A673 (cell line): ENCODE measurements at regions not wholly inside any gene's neighbourhood (a gene's known extent, or its start where the extent isn't known, plus 50 kb on each side); places are given as distances from the start of the nearest gene placed in this dataset.

Source experiments
- BruUV-seq: library from RNA; stranded (reverse); fragments of 400-500 nt; replicated peaks from 2 replicates; lab custom pipeline; 2021; lab: Mats Ljungman, UMichigan
- CTCF ChIA-PET: fragments of 300-600 bp; sonication (Branson Sonifier 250); formaldehyde crosslinking; loops from one replicate; lab custom pipeline; 2022; ENCODE audit warnings: antibody characterized with exemption; lab: Charles Lee
- POLR2A ChIA-PET: fragments of 300-600 bp; sonication (Branson Sonifier 250); formaldehyde crosslinking; loops from one replicate; lab custom pipeline; 2022; ENCODE audit warnings: antibody characterized with exemption; ENCODE audit not compliant: low non-redundant PET; lab: Charles Lee
- DNase-seq: peaks from one replicate; pipeline ENCODE4 v3.0.0-alpha.2; 2015; ENCODE audit warnings: low spot score
- H3K27ac ChIP-seq: fragments of 200-600 bp; sonication (generic); 2 replicates; pipeline ENCODE4 v1.5.1; 2016; ENCODE audit warnings: mixed run types, low read depth, mild to moderate bottlenecking, mixed read lengths, antibody characterized with exemption, low read length; ENCODE audit not compliant: poor library complexity, severe bottlenecking
- H3K27me3 ChIP-seq: fragments of 200-600 bp; sonication (generic); replicated peaks from 2 replicates; pipeline ENCODE4 v1.6.1; 2017; ENCODE audit warnings: mixed run types, low read depth, mild to moderate bottlenecking, mixed read lengths, antibody characterized with exemption, low read length; ENCODE audit not compliant: insufficient read depth, poor library complexity
- H3K36me3 ChIP-seq: fragments of 200-600 bp; sonication (generic); 2 replicates; pipeline ENCODE4 v1.6.1; 2016; ENCODE audit warnings: mixed run types, mild to moderate bottlenecking, mixed read lengths, antibody characterized with exemption, low read length; ENCODE audit not compliant: insufficient read depth, poor library complexity, severe bottlenecking
- H3K4me1 ChIP-seq: fragments of 200-600 bp; sonication (generic); 2 replicates; pipeline ENCODE4 v1.6.1; 2017; ENCODE audit warnings: mixed run types, mild to moderate bottlenecking, mixed read lengths, antibody characterized with exemption, low read length; ENCODE audit not compliant: insufficient read depth, poor library complexity, severe bottlenecking
- H3K4me3 ChIP-seq: fragments of 200-600 bp; sonication (generic); 2 replicates; pipeline ENCODE4 v1.5.1; 2016; ENCODE audit warnings: low read depth, mixed run types, mild to moderate bottlenecking, mixed read lengths, low read length; ENCODE audit not compliant: poor library complexity, severe bottlenecking
- H3K9me3 ChIP-seq: fragments of 200-600 bp; sonication (generic); 2 replicates; pipeline ENCODE4 v1.6.1; 2016; ENCODE audit warnings: mixed run types, low read depth, mild to moderate bottlenecking, mixed read lengths, antibody characterized with exemption, low read length; ENCODE audit not compliant: poor library complexity, severe bottlenecking
- CTCF ChIP-seq: fragments of 300-800, 200-600 bp; sonication (generic); conservative IDR thresholded peaks from 2 replicates; pipeline ENCODE4 v1.5.1; 2017; ENCODE audit warnings: low read depth, mild to moderate bottlenecking, antibody characterized with exemption, low read length, moderate library complexity, mixed read lengths
- EZH2 ChIP-seq: fragments of 200-600 bp; sonication (generic); IDR thresholded peaks from 2 replicates; pipeline ENCODE4 v1.6.1; 2017; ENCODE audit warnings: borderline replicate concordance, low read depth, mild to moderate bottlenecking, mixed read lengths, antibody characterized with exemption, low read length; ENCODE audit not compliant: poor library complexity, severe bottlenecking
- intact Hi-C: fragments of 100-400 bp; cut with micrococcal nuclease; formaldehyde crosslinking; loops from one replicate; pipeline ENCODE4 v1.10.0; 2022; ENCODE audit not compliant: unreplicated experiment

GRCh38 chr3:103410231-103410630 lies 975.4 kb downstream of the ZPLD1 start:
- ChIA-PET POLR2A (no interaction called here), CTCF (no interaction called here)
- H3K27ac ChIP-seq: no peak overlapping the region
- no peaks in the 10 kb centered on the region for H3K36me3 ChIP-seq
- peaks cover 5% of the 10 kb centered on the region for H3K4me1 ChIP-seq
- H3K27me3 ChIP-seq: no peaks in the 10 kb centered on the region
- intact Hi-C loops: no loop called here
- DNase-seq: no peak
- BruUV-seq: no TSS peak
- H3K9me3 ChIP-seq: no peaks in the 10 kb centered on the region
- no peak overlapping the region for H3K4me3 ChIP-seq
- TF ChIP-seq CTCF (peak; percentile 28), EZH2 (no peak)

GRCh38 chr3:103421460-103421859 lies 986.6 kb downstream of the ZPLD1 start:
- Histone ChIP-seq H3K36me3 (no peaks in the 10 kb centered on the region), H3K27me3 (no peaks in the 10 kb centered on the region), H3K27ac (no peak overlapping the region), H3K4me3 (no peak overlapping the region), H3K9me3 (no peaks in the 10 kb centered on the region), H3K4me1 (no peaks in the 10 kb centered on the region)
- POLR2A ChIA-PET: no interaction called here
- intact Hi-C loops: no loop called here
- DNase-seq: no peak
- no TSS peak for BruUV-seq
- CTCF ChIA-PET: no interaction called here
- no peak for TF ChIP-seq EZH2
- TF ChIP-seq CTCF: no peak

- ChIA-PET POLR2A (no interaction called here), CTCF (no interaction called here)
- Histone ChIP-seq H3K36me3 (no peaks in the 10 kb centered on the region), H3K9me3 (peaks cover 22% of the 10 kb centered on the region), H3K27me3 (no peaks in the 10 kb centered on the region), H3K27ac (no peak overlapping the region), H3K4me3 (no peak overlapping the region), H3K4me1 (peaks cover 20% of the 10 kb centered on the region)
- intact Hi-C loops: no loop called here
- TF ChIP-seq EZH2 (no peak), CTCF (no peak)
- no peak for DNase-seq
- no TSS peak for BruUV-seq
These were observed 1003.1 kb downstream of the ZPLD1 start for GRCh38 chr3:103437883-103438282.
